ACHN (cell line): ENCODE measurements at regions not wholly inside any gene's neighbourhood (a gene's known extent, or its start where the extent isn't known, plus 50 kb on each side); places are given as distances from the start of the nearest gene placed in this dataset.
"Not testable (repeated sequence)": the region's sequence is repeated elsewhere in the genome, so short reads cannot be mapped to it uniquely, and the experiment has no call there.

Source experiments
- DNase-seq: peaks from one replicate; pipeline ENCODE4 v3.0.0-alpha.2; 2015
- in situ Hi-C: cut with HindIII; loops from 2 replicates; pipeline ENCODE4 v1.10.0; 2017; ENCODE audit warnings: low sequenced_read_pairs, low pct_ligation_motif_present, low pct_unique_long_range_greater_than_20kb

GRCh38 chr1:148253808-148254207 lies 101.7 kb upstream of the NBPF11 start:
- DNase-seq, in situ Hi-C loops: not testable (repeated sequence)

- in situ Hi-C loops, DNase-seq: not testable (repeated sequence)
Observed at GRCh38 chr1:148248798-148249197, 96.7 kb upstream of the NBPF11 start.

- in situ Hi-C loops, DNase-seq: not testable (repeated sequence)
Observed at GRCh38 chr1:148246258-148246861, 94.3 kb upstream of the NBPF11 start.

GRCh38 chr1:148245843-148246242 lies 93.8 kb upstream of the NBPF11 start:
- DNase-seq, in situ Hi-C loops: not testable (repeated sequence)

GRCh38 chr1:148245443-148245842 lies 93.4 kb upstream of the NBPF11 start:
- in situ Hi-C loops, result not testable (repeated sequence)

GRCh38 chr1:148233250-148233649 lies 81.2 kb upstream of the NBPF11 start:
- DNase-seq, in situ Hi-C loops: not testable (repeated sequence)

More at GRCh38 chr1:148245443-148245842, 93.4 kb upstream of the NBPF11 start:
- not testable (repeated sequence) for DNase-seq

- DNase-seq, in situ Hi-C loops: not testable (repeated sequence)
Observed at GRCh38 chr1:148228846-148229245, 76.8 kb upstream of the NBPF11 start.

- DNase-seq, in situ Hi-C loops: not testable (repeated sequence)
Observed at GRCh38 chr1:148222399-148223159, 70.5 kb upstream of the NBPF11 start.

GRCh38 chr1:148221593-148221992 lies 69.5 kb upstream of the NBPF11 start:
- DNase-seq, in situ Hi-C loops: not testable (repeated sequence)

GRCh38 chr1:148219229-148219628 lies 67.1 kb upstream of the NBPF11 start:
- DNase-seq, in situ Hi-C loops: not testable (repeated sequence)

- in situ Hi-C loops, result not testable (repeated sequence)
Observed at GRCh38 chr1:148211191-148211590, 59.1 kb upstream of the NBPF11 start.

GRCh38 chr1:148210624-148211023 lies 58.5 kb upstream of the NBPF11 start:
- DNase-seq, in situ Hi-C loops: not testable (repeated sequence)

More at GRCh38 chr1:148211191-148211590, 59.1 kb upstream of the NBPF11 start:
- not testable (repeated sequence) for DNase-seq

- in situ Hi-C loops, DNase-seq: not testable (repeated sequence)
Observed at GRCh38 chr1:148210166-148210565, 58.1 kb upstream of the NBPF11 start.

GRCh38 chr1:148202013-148202412 lies 49.9 kb upstream of the NBPF11 start:
- DNase-seq, in situ Hi-C loops: not testable (repeated sequence)
